KG1 (cell line): ENCODE measurements at regions not wholly inside any gene's neighbourhood (a gene's known extent, or its start where the extent isn't known, plus 50 kb on each side); places are given as distances from the start of the nearest gene placed in this dataset.

Experiments
- DNase-seq: peaks from one replicate; lab custom pipeline; 2025; lab: John Stamatoyannopoulos, UW

GRCh38 chr9:108551030-108551841 is 304.6 kb downstream of the ACTL7B start:
- no peak for DNase-seq

DNA sequence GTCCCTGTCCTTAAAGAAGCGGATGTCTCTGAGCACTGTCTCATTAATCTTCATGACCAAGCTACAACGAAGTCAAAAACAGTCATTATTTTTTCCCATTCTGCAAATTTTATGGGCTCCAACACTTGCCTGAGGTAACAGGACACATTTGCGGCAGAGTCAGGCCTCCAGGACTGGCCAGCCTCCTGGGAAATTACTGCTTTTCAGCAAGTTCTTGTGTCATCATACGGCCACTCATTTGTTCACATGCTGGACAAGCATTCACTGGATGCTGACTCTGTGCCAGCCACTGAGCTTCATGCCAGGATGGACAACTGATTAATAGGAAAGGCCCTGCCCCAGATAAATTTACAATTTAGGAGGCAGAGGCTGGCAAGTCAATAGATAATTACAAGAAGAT is 305.7 kb downstream of the ACTL7B start:
- DNase-seq: no peak

DNA sequence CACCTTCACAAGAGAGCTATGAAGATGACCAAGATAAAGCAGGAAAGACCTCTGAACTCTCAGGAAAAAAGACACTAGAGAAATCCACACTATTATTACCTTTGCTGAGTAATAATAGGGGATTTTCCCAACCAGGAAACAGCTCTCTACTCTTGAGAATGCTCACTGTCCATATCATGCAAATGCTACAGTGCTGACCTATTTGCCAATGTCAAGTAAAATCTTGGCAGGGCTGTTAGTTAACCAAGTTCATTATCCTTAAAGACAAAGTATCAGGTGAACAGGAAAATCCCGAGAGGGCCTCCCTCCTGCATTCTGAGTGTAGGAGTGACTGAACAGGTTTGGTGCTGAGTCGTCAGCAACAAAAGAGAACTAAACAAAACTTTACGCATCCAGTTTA is 306.6 kb downstream of the ACTL7B start:
- DNase-seq: no peak

DNA sequence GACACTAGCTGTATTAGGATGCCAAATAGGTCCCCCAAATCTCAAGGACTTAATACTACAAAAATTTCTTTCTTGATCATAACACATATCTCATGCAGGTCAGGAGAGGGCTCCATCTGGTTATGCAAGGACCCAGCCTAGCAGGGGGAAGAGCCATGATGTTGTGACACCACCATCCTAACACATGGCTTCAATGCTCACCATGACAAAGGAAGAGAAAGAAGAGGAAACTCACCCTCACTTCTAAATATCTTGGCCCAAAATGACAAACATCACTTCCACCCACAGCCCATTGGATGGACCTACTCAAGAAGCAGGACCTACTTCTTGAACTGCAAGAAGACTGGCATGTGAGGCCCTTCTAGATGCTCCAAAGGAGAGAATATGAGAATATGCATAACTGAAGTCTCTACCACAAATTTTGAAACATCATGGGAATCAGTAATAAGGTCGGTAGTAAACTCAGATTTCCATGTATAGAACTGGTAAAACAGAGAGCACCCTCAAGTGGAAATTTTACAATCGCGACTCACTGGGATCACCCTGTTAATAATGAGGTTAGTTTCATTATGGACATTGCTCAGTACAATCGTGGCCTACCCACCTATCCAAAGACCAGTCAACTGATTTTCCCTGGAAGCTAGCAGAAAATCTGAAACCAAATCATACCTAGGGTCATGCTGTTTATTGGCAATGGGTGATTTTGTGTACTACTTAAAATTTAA is 308.2 kb downstream of the ACTL7B start:
- no peak for DNase-seq

DNA sequence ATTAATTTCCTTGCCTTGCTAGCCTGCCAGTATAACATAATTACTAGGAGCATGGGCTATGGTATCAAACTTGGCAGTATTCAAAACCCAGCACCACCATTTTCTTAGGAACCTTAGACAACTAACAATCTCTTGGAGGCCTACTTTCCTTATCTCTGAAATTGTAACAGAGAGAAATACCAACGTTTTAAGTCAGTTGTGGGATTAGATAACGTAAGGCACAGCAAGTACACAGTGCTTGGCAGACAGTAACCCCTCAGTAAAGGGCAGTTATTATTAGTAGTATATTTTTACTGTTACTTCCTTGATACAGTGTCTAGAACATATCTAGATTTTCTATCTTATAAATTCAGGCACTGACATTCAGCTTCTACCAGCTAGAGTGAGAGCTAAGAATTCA is 309.6 kb downstream of the ACTL7B start:
- no peak for DNase-seq

DNA sequence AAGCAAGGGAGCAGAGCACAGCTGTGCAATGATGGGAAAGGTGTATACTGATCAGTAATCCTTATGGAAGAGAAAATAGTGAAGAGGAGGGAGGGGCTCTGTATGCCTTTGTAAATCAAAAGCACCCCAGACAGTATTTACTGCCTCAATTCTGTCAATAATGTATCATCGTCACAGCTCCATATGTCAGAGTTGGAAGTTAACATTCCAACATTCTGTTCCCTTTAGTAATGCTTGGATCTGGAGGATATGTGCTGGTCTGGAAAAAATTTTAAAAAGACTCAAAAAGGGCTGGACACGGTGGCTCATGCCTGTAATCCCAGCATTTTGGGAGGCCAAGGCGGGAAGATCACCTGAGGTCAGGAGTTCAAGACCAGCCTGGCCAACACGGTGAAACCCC is 310.4 kb downstream of the ACTL7B start:
- no peak for DNase-seq

DNA sequence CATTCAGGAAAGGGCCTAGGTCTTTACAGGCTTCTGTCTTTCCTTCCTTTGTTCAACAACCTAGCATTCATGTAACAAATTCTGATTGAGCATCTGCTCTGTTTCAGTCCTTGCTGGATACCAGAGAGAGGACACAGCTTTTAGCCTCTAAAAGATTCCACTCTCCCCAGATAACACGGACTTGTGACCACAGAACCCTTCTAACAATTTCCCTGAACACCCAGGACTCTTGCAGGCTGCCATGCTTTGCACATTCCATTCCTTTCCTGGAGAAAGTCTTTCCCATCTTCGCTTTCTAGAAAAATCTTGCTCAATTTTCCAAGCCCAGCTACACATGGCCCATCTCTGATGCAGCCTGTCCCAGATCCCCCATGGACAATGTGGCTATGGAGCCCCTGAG is 310.9 kb downstream of the ACTL7B start:
- DNase-seq: no peak

- no peak for DNase-seq
These were observed 312.5 kb downstream of the ACTL7B start for GRCh38 chr9:108543251-108543778.

DNA sequence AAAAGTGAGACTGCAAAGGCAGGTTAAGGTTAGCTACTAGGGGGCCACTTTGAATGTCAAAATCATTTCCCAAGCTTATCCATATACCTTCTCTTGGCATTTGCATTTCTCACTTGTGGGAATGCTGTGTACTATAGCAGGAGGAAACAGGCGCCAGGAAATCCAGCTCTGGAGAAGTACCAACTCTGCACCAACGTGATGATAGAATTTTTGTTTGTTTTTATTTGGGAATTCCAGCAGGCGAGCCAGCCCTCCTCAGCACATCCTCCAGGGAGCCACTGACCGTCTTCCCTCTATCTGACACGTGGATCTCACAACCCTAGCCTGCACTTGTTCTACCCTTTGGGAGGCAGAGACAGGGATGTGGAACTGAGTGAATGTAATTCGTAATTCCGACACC is 318.0 kb downstream of the ACTL7B start:
- DNase-seq: no peak

- no peak for DNase-seq
These were observed 318.8 kb downstream of the ACTL7B start for GRCh38 chr9:108536836-108537601.

DNA sequence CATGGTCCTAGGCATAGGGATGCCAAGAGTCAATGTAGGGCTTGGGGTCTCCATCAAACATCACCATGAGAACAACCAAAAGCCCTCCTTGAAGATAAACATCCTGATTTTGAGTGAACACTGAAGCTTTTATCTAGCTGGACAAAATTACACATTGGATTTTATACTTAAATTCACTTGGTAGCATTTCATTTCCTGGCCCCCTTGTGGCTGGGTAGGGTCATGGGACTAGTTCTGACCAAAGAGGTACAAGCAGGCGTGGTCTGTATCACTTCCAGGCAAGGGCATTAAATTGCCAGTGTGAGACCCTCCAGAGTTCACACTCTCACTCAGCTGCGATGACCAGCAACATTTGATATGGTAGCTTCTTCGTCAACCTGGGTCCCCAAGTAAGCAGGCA is 320.3 kb downstream of the ACTL7B start:
- DNase-seq: no peak

DNA sequence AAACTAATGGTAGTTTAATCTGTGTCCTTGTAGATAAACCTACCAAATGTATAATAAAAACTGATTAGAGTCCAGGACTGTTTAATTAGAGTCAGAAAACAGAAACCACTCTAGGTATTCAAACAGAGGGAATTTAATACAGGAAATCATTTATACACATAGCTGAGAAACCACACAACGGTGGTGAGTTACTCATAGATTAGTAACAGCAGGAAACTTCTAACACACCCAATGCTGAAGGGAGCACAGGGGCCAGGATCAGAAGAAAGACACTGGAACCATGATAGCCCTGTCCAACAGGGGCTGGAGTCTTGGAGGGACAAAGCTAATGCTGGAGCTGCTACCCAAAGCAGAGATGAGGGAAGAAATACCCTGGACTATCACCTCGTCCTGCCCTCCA is 321.0 kb downstream of the ACTL7B start:
- DNase-seq: no peak

DNA sequence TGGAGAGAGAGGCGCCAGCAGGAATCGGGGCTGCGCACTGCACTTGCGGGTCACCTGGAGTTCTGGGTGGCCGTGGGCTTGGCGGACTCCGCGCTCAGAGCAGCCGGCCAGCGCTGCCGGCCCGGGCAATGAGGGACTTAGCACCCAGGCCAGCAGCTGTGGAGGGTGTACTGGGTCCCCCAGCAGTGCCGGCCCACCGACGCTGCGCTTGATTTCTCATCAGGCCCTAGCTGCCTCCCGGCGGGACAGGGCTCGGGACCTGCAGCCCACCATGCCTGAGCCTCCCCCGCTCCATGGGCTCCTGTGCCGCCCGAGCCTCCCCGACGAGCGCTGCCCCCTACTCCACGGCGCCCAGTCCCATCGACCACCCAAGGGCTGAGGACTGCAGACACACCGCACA is 325.6 kb downstream of the ACTL7B start:
- DNase-seq: no peak

GRCh38 chr9:108528231-108528630 is 327.6 kb downstream of the ACTL7B start:
- no peak for DNase-seq

DNA sequence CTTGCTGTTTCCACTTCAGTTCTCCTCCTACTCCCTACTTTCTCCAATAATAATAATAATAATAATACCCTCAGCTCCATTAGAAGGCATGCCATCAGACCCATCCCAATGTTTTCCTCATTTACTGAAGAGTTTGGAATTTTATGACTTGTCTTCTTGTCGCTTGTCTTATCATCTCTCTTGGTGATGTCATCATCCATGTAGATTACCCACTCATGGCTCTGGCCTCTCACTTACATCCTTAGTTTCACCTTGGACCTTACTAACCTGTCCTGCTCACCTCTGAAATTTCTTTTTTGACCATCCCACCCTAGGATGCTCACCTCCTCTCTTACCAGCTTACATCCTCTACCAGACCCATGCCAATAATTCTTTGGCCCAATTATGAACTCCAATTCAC is 329.3 kb downstream of the ACTL7B start:
- DNase-seq: no peak

DNA sequence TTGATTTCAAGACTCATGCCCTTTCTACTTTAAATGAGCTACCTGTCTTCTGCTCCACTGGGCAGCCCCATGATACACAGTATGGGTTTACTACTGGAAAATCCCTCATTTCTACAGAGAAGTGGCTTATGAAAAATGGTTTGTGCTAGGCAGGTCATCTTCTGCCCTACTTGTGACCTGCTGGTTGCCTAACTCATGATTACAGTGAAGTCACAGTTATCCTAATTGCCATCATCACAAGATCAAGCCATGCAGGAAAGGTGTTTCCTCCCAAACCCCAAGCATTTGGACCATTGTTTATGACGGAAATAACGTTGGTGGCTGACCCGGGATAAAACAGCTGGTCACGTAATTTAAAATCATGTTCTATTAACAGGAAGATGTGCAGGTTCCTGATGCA is 330.6 kb downstream of the ACTL7B start:
- no peak for DNase-seq

GRCh38 chr9:108521063-108521590 is 334.7 kb downstream of the ACTL7B start:
- DNase-seq: no peak

GRCh38 chr9:108519437-108519836 is 336.3 kb downstream of the ACTL7B start:
- DNase-seq: no peak

DNA sequence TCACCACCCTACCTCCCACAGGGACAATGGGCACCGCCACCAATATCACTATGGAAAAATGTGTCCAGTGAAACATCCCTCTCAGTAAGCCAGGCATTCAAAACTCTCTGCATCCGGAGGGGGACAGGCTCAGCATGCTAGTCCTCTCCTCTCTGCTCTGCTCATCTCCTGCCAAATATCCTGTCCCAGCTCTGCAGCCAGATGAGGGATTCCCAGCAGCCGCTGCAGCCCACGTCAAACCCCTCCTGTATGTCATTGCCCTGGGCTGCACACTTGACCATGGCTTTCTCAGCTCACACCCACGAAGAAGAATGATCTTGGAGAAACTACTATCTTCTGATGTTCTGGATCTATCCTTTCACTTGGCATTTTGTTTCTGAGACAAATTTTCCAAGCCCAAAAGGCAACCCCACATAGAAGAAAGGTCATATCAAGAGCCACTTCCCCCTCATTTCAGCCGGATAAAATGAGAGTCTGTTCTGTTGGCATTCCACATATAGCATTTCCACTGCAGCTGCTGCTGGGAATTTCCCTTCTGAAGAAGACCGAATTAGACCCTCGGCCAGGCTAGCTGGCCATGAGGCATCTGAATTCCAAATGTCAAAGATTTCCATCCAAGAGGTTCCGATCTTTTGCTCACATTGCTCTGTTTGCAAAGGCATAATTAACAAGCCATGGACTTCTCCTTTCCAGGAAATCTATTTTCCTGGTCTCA is 338.0 kb downstream of the ACTL7B start:
- DNase-seq: no peak

DNA sequence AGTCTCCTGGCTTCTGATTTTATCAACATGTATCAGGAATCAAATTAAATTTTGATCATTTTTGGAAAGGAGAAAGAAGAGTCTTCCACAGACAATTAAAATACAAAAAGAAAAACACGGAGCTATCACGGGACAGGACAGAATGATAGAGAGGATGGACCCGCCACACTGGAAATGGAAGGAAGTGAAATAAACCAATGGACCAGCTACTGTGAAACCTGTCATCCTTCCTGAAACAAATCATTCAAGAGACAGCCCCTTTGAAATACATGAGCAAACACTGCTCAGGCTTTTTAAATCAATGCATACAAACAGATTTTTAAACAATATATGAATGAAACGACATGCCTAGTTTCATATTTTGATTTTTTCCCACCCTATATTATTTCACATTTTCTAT is 339.4 kb downstream of the ACTL7B start:
- DNase-seq: no peak

GRCh38 chr9:108515856-108516255 is 339.9 kb downstream of the ACTL7B start:
- no peak for DNase-seq
